AG09319 (cell line): ENCODE measurements at regions not wholly inside any gene's neighbourhood (a gene's known extent, or its start where the extent isn't known, plus 50 kb on each side); places are given as distances from the start of the nearest gene placed in this dataset.

Experiments used
- DNase-seq: peaks from one replicate; pipeline ENCODE4 v3.0.0-alpha.2; 2010; ENCODE audit warnings: low read depth; ENCODE audit errors: extremely low read depth
- TF ChIP-seq, protein P1 (sequence below): IDR thresholded peaks from 2 replicates; pipeline ENCODE4 v1.5.1; 2011; ENCODE audit warnings: low read depth, mild to moderate bottlenecking, inconsistent platforms, low read length, moderate library complexity

DNA sequence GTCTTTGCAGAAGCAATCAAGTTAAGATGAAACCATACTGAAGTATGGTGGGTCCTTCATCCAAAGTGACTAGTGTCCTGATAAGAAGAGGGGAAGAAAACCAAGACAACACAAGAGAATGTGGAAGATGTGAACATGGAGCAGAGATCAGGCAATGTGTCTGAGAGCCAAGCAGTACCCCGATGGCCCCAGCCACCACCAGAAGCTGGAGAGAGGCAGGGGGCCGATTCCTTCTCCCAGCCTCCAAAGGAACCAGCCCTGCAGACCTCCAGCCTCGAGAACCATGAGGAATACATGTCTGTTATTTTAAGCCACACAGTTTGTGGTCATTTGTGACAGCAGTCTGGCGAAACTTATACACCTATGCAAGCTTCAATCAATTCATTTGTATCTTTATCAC lies 93.2 kb downstream of the IRS2 start:
- no peak for DNase-seq
- TF ChIP-seq, protein P1, sequence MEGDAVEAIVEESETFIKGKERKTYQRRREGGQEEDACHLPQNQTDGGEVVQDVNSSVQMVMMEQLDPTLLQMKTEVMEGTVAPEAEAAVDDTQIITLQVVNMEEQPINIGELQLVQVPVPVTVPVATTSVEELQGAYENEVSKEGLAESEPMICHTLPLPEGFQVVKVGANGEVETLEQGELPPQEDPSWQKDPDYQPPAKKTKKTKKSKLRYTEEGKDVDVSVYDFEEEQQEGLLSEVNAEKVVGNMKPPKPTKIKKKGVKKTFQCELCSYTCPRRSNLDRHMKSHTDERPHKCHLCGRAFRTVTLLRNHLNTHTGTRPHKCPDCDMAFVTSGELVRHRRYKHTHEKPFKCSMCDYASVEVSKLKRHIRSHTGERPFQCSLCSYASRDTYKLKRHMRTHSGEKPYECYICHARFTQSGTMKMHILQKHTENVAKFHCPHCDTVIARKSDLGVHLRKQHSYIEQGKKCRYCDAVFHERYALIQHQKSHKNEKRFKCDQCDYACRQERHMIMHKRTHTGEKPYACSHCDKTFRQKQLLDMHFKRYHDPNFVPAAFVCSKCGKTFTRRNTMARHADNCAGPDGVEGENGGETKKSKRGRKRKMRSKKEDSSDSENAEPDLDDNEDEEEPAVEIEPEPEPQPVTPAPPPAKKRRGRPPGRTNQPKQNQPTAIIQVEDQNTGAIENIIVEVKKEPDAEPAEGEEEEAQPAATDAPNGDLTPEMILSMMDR = no peak

GRCh38 chr13:109691689-109692088 lies 94.7 kb downstream of the IRS2 start:
- TF ChIP-seq, protein P1 = no peak
- no peak for DNase-seq

DNA sequence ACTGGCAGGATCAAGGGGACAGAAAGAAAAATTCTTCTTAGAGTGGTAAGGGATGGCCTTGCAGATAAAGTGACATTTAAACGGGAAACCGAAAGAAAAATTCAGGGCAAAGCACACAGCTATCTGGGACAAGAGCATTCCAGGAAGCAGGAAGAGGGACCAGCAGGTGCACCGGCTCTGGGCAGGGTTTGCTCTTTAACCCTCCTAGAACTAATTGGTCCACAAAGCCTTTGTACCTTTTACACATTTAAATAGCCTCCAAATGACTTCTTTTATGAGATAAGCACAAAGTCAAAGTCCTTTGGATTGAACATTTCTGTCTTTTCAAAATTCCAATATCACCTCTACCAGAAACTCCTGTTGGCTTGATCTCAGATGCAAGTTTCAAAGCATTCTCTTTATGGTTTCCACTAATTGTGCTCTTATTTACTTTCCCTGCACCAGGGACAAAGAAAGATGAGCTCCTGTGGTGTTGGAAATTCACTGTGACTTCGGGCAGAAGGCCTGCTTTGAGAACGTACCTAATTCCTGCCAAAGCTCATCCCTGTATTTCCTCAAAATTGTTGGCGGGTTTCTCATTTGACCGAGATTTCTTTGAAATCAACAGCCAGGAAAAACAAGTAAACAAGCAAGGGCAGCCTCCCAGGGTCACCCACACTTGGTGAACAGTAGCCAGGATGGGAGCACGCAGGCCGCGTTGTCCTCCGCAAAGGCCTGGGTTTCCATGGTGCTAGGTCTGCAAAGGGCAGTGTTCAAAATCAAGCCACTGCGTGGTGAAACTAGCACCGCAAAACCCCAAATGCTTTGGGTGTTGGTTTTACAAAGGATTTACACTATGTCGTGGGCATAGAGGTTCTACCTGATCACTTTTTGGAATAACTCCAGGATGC lies 98.6 kb downstream of the IRS2 start:
- DNase-seq = no peak
- TF ChIP-seq, protein P1 = no peak

GRCh38 chr13:109685203-109685602 lies 101.2 kb downstream of the IRS2 start:
- no peak for DNase-seq
- TF ChIP-seq, protein P1 = no peak

DNA sequence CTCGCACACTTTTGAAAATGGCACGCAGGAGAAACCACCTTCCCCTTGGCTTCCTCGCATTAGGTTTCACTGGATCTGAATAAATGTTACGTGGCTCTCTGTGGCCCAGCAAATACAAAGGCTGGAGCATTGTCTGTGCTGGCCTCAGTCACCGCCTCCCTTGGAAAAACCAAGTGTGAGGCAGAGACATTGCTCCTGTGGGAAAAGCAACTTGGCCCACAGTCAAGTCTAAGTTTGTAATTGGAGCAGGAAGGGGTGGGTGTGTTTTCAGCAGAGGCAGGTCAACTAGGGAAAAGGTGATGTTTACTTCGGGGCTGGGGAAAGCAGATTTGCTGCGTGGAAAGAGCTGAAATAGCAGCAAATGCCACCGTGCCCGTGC lies 101.6 kb downstream of the IRS2 start:
- DNase-seq = no peak
- TF ChIP-seq, protein P1 = no peak

DNA sequence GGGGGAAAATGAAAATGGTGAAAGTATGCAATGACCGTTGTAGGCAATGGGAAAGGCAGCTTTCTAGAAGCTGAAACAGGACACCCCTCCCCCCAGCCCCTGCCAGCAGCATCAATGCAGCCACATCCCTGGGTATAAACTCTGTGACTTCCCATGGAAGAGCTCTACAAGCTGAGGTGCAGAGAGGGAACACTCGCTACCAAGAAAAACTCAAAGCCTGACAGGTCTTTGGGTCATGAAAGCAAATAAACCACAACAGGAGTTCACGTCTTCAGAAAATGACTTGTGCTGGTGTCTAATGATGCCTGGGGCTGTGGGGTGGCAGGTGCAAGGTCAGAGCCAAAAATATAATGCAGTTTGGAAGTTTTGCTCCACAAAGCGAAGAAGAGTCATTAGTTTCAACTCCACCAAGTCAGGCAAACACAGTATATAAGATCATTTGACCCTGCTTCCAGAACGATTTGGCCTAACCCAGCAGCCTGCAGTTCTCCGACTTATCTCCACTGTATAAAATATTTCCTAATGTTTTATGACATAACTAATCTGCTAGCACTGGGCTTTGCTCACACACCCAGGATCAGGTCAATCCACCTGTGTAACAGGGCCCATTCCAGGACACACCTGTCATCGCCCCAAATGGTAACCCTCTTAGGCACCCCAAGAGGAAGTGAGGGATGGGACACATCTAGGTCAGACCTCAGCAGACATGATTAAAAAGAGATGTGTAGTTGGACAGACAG lies 102.1 kb downstream of the IRS2 start:
- DNase-seq = no peak
- TF ChIP-seq, protein P1 = no peak
